ENCODE measurements at regions not wholly inside any gene's neighbourhood (a gene's known extent, or its start where the extent isn't known, plus 50 kb on each side); places are given as distances from the start of the nearest gene placed in this dataset.

- TF ChIP-seq POLR2A (IDR thresholded peaks at IDR 0.05; ENCODE audit: low read depth, low read length) (no peak), POLR2AphosphoS5 (IDR thresholded peaks at IDR 0.05; ENCODE audit: low read depth, low read length) (no peak)
Measured at GRCh38 chr9:120202856-120203654, 376.9 kb downstream of the CDK5RAP2 start.

All from GM12891 (cell line).